LNCaP clone FGC (cell line): ENCODE measurements at regions not wholly inside any gene's neighbourhood (a gene's known extent, or its start where the extent isn't known, plus 50 kb on each side); places are given as distances from the start of the nearest gene placed in this dataset.

Experiments
- DNase-seq: peaks from one replicate; pipeline ENCODE4 v3.0.0-alpha.2; 2011; ENCODE audit warnings: low read depth
- H3K4me3 ChIP-seq: 2 replicates; pipeline ENCODE4 v1.5.1; 2011; ENCODE audit warnings: mild to moderate bottlenecking, low read depth, low read length, control low read depth
- TF ChIP-seq, protein P1 (sequence below): IDR thresholded peaks from 2 replicates; pipeline ENCODE4 v1.5.1; 2012; ENCODE audit warnings: mild to moderate bottlenecking; ENCODE audit not compliant: control insufficient read depth, insufficient read depth; ENCODE audit errors: extremely low read depth

DNA sequence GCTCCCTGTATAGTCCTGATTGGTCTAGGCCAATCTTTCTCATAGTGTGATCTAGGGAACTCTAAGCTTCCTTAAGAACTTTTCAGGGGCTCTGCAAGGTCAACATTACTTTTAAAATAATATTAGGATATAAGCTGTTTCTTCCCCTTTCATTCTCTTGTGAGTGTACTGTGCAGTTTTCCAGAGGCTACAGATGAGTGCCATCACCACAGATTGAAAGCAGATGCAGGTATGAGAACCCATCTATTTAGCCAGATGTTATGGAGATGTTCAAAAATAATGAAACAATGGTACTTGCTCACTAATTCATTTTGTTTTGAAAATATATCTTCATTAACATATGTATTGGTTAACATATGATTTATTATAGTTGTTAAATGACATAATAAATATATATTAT lies 169.2 kb upstream of the SEMA3A start:
- no peak overlapping the region for H3K4me3 ChIP-seq
- no peak for DNase-seq
- TF ChIP-seq, protein P1, sequence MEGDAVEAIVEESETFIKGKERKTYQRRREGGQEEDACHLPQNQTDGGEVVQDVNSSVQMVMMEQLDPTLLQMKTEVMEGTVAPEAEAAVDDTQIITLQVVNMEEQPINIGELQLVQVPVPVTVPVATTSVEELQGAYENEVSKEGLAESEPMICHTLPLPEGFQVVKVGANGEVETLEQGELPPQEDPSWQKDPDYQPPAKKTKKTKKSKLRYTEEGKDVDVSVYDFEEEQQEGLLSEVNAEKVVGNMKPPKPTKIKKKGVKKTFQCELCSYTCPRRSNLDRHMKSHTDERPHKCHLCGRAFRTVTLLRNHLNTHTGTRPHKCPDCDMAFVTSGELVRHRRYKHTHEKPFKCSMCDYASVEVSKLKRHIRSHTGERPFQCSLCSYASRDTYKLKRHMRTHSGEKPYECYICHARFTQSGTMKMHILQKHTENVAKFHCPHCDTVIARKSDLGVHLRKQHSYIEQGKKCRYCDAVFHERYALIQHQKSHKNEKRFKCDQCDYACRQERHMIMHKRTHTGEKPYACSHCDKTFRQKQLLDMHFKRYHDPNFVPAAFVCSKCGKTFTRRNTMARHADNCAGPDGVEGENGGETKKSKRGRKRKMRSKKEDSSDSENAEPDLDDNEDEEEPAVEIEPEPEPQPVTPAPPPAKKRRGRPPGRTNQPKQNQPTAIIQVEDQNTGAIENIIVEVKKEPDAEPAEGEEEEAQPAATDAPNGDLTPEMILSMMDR = no peak

DNA sequence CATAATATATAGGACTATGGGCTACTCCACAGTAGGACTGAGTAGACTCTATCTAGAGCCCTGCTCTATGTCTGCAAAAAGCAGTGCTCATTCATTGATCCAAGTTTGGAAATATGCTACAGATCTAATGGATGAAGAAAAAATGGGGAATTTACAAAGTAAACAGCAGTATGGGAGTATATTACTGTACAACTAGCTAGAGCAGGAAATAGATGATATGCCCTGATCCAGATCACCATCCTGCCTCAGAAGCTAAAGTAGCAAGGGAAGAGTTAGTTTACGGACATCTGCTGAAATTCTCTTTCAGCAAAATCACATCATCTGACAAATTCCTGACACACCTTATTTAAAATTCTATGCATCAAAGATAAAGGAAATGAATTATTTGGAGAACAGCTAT lies 168.2 kb upstream of the SEMA3A start:
- no peak overlapping the region for H3K4me3 ChIP-seq
- TF ChIP-seq, protein P1 = no peak
- no peak for DNase-seq

DNA sequence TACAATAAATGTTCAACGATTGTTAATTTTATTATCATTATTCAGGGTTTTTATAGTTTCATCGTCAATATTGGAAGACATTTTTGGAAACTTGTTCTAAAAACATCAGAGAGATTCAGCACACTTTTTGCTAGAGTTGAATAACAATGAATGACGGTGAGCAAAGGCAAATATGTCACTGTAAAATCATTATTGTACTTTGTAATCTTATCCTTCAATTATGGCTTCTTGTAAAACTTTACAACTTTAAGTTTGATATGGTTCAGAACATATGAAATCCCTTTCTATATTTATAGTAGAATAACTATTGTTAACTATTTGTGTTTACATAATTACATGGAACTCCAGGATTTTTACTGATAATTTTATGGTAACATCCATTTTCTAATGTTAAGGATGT lies 167.8 kb upstream of the SEMA3A start:
- H3K4me3 ChIP-seq = no peak overlapping the region
- TF ChIP-seq, protein P1 = no peak
- DNase-seq = no peak

DNA sequence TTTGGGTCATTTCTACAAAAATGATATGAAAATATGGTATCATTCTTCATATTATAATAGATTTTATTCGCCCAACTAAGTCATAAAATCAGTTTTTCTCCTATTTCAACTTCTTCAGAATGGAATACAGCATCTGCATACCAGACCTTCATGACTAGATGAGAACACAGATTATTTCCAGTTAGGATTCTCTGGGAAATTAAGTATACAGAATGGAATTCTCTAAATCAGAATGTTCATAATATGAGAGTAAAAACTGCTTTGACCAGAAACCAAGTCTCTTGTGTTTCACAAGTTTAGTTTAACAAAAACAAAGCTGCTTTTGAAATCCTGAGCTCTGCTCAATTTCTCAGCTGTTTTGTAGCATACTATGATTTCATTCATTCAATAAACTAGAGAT lies 160.3 kb upstream of the SEMA3A start:
- no peak for DNase-seq
- no peak overlapping the region for H3K4me3 ChIP-seq
- TF ChIP-seq, protein P1 = no peak

DNA sequence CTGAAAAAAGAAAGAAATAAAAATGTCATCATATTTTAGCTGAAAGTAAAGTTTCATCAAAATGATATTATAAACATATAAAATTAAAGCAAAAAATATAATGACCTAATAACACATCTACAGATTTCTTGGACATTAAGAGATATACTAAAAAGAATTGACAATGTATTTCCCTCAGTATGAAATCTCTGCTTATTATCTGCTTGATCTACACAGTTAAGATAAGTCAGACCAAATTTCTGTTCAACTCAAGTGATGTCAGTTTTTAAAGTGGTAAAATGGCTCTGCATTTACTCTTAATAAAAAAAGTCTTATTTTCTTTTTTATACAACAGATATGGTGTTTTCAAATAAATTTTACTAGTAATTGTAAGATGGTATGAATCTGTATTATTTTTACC lies 159.4 kb upstream of the SEMA3A start:
- no peak overlapping the region for H3K4me3 ChIP-seq
- TF ChIP-seq, protein P1 = no peak
- DNase-seq = no peak

DNA sequence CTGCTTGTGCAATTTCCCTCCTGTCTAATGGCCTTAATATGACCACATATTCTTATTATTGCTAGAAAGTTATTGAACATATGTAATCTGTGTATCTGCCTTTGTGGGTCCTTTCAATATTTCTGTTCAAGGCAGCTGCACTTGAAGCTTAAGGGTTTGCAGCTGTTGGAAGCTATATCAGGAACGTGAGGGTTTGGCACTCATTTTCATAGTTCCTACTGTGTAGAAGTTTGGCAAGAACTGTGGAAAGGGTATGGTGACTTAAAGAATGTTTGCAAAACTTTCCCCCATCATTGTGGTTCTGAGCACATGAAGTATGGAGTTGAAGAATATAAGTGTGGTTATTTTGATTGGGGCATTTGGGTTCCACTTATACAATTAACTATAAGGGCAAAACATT lies 144.7 kb upstream of the SEMA3A start:
- TF ChIP-seq, protein P1 = no peak
- H3K4me3 ChIP-seq = no peak overlapping the region
- no peak for DNase-seq

DNA sequence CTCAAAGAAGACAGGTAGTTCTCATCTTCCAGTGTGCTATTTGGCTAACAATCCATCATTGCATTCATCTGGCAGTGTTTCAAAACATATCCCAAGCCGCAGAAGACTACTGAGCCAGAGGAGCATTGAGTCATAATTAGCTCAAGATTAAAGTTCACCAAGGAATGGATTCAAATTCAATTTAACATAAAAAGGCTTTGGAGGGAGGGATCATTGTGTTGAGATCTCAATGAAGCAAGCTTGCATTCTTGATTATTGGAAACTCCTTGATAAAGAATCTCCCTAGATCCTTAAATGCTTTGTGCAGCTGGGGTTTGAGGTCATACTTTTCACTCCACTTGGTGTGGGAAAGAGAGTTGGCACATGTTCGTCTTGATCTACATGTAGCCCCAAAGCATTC lies 142.8 kb upstream of the SEMA3A start:
- TF ChIP-seq, protein P1 = no peak
- no peak for DNase-seq
- no peak overlapping the region for H3K4me3 ChIP-seq
